K562 (cell line): ENCODE measurements at regions not wholly inside any gene's neighbourhood (a gene's known extent, or its start where the extent isn't known, plus 50 kb on each side); places are given as distances from the start of the nearest gene placed in this dataset.

ENCODE experiments used
- ATAC-seq: fragments of 200-7000 bp; cut with Tn5 transposase; 3 replicates; pipeline ENCODE4 v1.9.1; 2020; ENCODE audit warnings: moderate library complexity
- BruUV-seq: library from RNA; stranded (reverse); fragments of 400-500 nt; replicated peaks from 2 replicates; lab custom pipeline; 2021; lab: Mats Ljungman, UMichigan
- CTCF ChIA-PET: fragments of 300-600 bp; formaldehyde crosslinking; extraction: SDS; loops from one replicate; lab custom pipeline; 2021; ENCODE audit warnings: low intra/inter-chr PET ratio; lab: Yijun Ruan, JAX
- POLR2A ChIA-PET: fragments of 300-600, 350-650 bp; sonication (Branson Sonifier 250); formaldehyde crosslinking; extraction: SDS; loops from one replicate; lab custom pipeline; 2021; ENCODE audit warnings: antibody characterized with exemption, inconsistent platforms; lab: Yijun Ruan, JAX
- DNase-seq, 4 experiments: peaks; one replicate each; pipeline versions ENCODE4 v3.0.0 to v3.0.0-alpha.2; 2011 to 2018; ENCODE audit warnings: low spot score in 3 of 4, mixed read lengths in 3 of 4; ENCODE audit errors: extremely low read depth in 1 of 4
- FAIRE-seq: peaks from 2 replicates; lab custom pipeline; 2011; peaks lifted over from hg19 to GRCh38; lab: Jason Lieb, UNC
- H2AFZ ChIP-seq: 2 replicates; pipeline ENCODE4 v1.6.0; 2011; ENCODE audit warnings: low read depth, low read length, control low read depth, inconsistent platforms
- H3K27ac ChIP-seq: fragments of 200-600 bp; 3 replicates; pipeline ENCODE4 v1.8.0; 2011; ENCODE audit warnings: low read depth, mild to moderate bottlenecking, control low read depth, inconsistent platforms, low read length, moderate library complexity, mixed read lengths; ENCODE audit errors: extremely low read depth
- H3K27me3 ChIP-seq, 2 experiments: fragments of 300-600 bp in 1 of 2; 2 replicates in 1 of 2; 3 replicates in 1 of 2; pipeline versions ENCODE4 v1.6.0 to v1.8.0; 2011; ENCODE audit warnings: inconsistent platforms in 2 of 2, low read length in 2 of 2, mild to moderate bottlenecking in 1 of 2, mixed read lengths in 1 of 2, moderate library complexity in 1 of 2; ENCODE audit not compliant: control insufficient read depth in 2 of 2, insufficient read depth in 2 of 2
- H3K36me3 ChIP-seq: fragments of 300-600 bp; 3 replicates; pipeline ENCODE4 v1.8.0; 2011; ENCODE audit warnings: mild to moderate bottlenecking, low read length, inconsistent platforms; ENCODE audit not compliant: control insufficient read depth, insufficient read depth
- H3K4me1 ChIP-seq, 2 experiments: fragments of 200-600 bp in 1 of 2; replicated peaks in 1 of 2; 2 replicates in 1 of 2; 3 replicates in 1 of 2; pipeline versions ENCODE4 v1.5.1 to v1.8.0; 2011; ENCODE audit warnings: inconsistent platforms in 2 of 2, low read length in 2 of 2, mild to moderate bottlenecking in 1 of 2, mixed read lengths in 1 of 2, moderate library complexity in 1 of 2; ENCODE audit not compliant: control insufficient read depth in 2 of 2, insufficient read depth in 2 of 2
- H3K4me2 ChIP-seq: 2 replicates; pipeline ENCODE4 v1.6.1; 2011; ENCODE audit warnings: low read length, control low read depth, inconsistent platforms, mixed read lengths; ENCODE audit not compliant: insufficient read depth
- H3K4me3 ChIP-seq: fragments of 200-600 bp; sonication (generic), shearing (Covaris generic); 2 replicates; pipeline ENCODE4 v1.5.1; 2016; ENCODE audit warnings: control low read depth, inconsistent platforms
- H3K79me2 ChIP-seq: fragments of 200-600 bp; 3 replicates; pipeline ENCODE4 v1.8.0; 2011; ENCODE audit warnings: low read length, inconsistent platforms; ENCODE audit not compliant: control insufficient read depth, insufficient read depth
- H3K9ac ChIP-seq, 2 experiments: 2 replicates each; pipeline versions ENCODE4 v1.6.0 to v1.6.1; 2011; ENCODE audit warnings: low read depth in 2 of 2, low read length in 2 of 2, control low read depth in 1 of 2, inconsistent platforms in 1 of 2, mild to moderate bottlenecking in 1 of 2, mixed read lengths in 1 of 2; ENCODE audit not compliant: insufficient read depth in 1 of 2
- H3K9me1 ChIP-seq: one replicate; pipeline ENCODE4 v1.6.0; 2011; ENCODE audit warnings: inconsistent platforms, mild to moderate bottlenecking, low read length, moderate library complexity; ENCODE audit not compliant: control insufficient read depth, insufficient read depth
- H3K9me3 ChIP-seq: replicated peaks from 2 replicates; pipeline ENCODE4 v1.5.1; 2011; ENCODE audit warnings: low read depth, low read length, inconsistent platforms; ENCODE audit not compliant: control insufficient read depth, insufficient read depth
- H4K20me1 ChIP-seq: replicated peaks from 2 replicates; pipeline ENCODE4 v1.6.1; 2011; ENCODE audit warnings: low read length, inconsistent platforms, mixed read lengths; ENCODE audit not compliant: control insufficient read depth, insufficient read depth
- BHLHE40 ChIP-seq: IDR thresholded peaks from 2 replicates; pipeline ENCODE4 v1.6.1; 2011; ENCODE audit warnings: low read length, improper control_type of control experiment
- ESRRB ChIP-seq: fragments of 250-450 bp; sonication (Bioruptor Pico); IDR thresholded peaks from 2 replicates; pipeline ENCODE4 v1.5.0; 2020; ENCODE audit warnings: mild to moderate bottlenecking, moderate library complexity, borderline replicate concordance
- HDAC3 ChIP-seq: fragments of 450-650 bp; IDR thresholded peaks from 2 replicates; pipeline ENCODE4 v1.6.1; 2018; ENCODE audit warnings: borderline replicate concordance, mild to moderate bottlenecking, moderate library complexity; ENCODE audit not compliant: partially characterized antibody
- NONO ChIP-seq, 2 experiments: fragments of 200-400 bp in 1 of 2; fragments of 450-650 bp in 1 of 2; formaldehyde crosslinking in 1 of 2; IDR thresholded peaks; 2 replicates each; pipeline ENCODE4 v1.6.1; 2017; ENCODE audit warnings: low read depth in 2 of 2, mild to moderate bottlenecking in 2 of 2, moderate library complexity in 2 of 2, low read length in 1 of 2
- RAD51 ChIP-seq: fragments of 450-650 bp; IDR thresholded peaks from 2 replicates; pipeline ENCODE4 v1.7.1; 2016; ENCODE audit warnings: low read depth, mild to moderate bottlenecking, borderline replicate concordance
- SMARCC2 ChIP-seq: fragments of 450-650 bp; IDR thresholded peaks from 2 replicates; pipeline ENCODE4 v1.6.1; 2017; ENCODE audit warnings: antibody characterized with exemption, moderate library complexity, mild to moderate bottlenecking, low read depth
- ZNF507 ChIP-seq: conservative IDR thresholded peaks from 2 replicates; pipeline ENCODE4 v1.6.1; 2017; ENCODE audit warnings: missing genetic modification characterization, missing compliant biosample characterization
- WGBS: fragments of 100-300 bp; shearing (Covaris generic); methylation state at CpG from one replicate; pipeline ENCODE4 v1.1.6; 2016; ENCODE audit warnings: low coverage, mixed read lengths; ENCODE audit not compliant: insufficient coverage; ENCODE audit errors: missing lambda C conversion rate; 5-methylcytosine and 5-hydroxymethylcytosine counted together
- in situ Hi-C: fragments of 300-500 bp; cut with MboI; formaldehyde crosslinking; loops from 4 replicates; pipeline ENCODE4 v1.15.0; 2018; ENCODE audit warnings: inconsistent platforms, mixed read lengths
- intact Hi-C: fragments of 100-400 bp; cut with micrococcal nuclease; formaldehyde crosslinking; loops from 2 replicates; pipeline ENCODE4 v1.14.2; 2022

GRCh38 chr13:80877209-80877943 lies 536.5 kb upstream of the SPRY2 start:
- TF ChIP-seq HDAC3 (no peak), ZNF507 (tag) (peak; percentile 33; the same call in 1 of the 2 replicates), RAD51 (no peak), NONO (IDR thresholded peaks at IDR 0.05; ENCODE audit: low read depth in 2 of 2, low read length in 1 of 2) (no peak), SMARCC2 (no peak), ESRRB (CRISPR knock-in tag) (0 out of 2 replicates have a peak, but pooled peaks have one; percentile 19), BHLHE40 (no peak)
- no peaks in the 10 kb centered on the region for H3K79me2 ChIP-seq
- no peak for FAIRE-seq
- CTCF ChIA-PET: no interaction called here
- ATAC-seq: no peak
- in situ Hi-C loops (no loop called here), intact Hi-C loops (no loop called here)
- no peaks in the 10 kb centered on the region for H4K20me1 ChIP-seq
- WGBS: 3% methylated on average over 3 of the region's 3 CpGs
- no peaks in the 10 kb centered on the region for H3K9me1 ChIP-seq
- BruUV-seq: no TSS peak
- no peak for DNase-seq
- no peaks in the 10 kb centered on the region for H3K36me3 ChIP-seq
- H3K9ac ChIP-seq: no peak overlapping the region
- no peak overlapping the region for H3K4me3 ChIP-seq
- no peak overlapping the region for H2AFZ ChIP-seq
- H3K27ac ChIP-seq: no peak overlapping the region
- H3K4me1 ChIP-seq: no peaks in the 10 kb centered on the region
- POLR2A ChIA-PET: no interaction called here
- H3K9me3 ChIP-seq: no peaks in the 10 kb centered on the region; the same call in 1 of the 2 replicates
- no peak overlapping the region for H3K4me2 ChIP-seq
- H3K27me3 ChIP-seq: no peaks in the 10 kb centered on the region
